Kidney (tissue), 13 donors: ENCODE measurements at regions not wholly inside any gene's neighbourhood (a gene's known extent, or its start where the extent isn't known, plus 50 kb on each side); places are given as distances from the start of the nearest gene placed in this dataset.

Experiments used
- DNase-seq, 5 donors: peaks; one replicate each; pipeline ENCODE4 v3.0.0-alpha.2; 2013 to 2020
- FAIRE-seq: peaks from 2 replicates; lab custom pipeline; 2012; peaks lifted over from hg19 to GRCh38; lab: Jason Lieb, UNC
- H3K27ac ChIP-seq, 2 donors: one replicate each; pipeline ENCODE4 v1.7.0; 2013; ENCODE audit warnings: low read depth in 2 of 2, low read length in 2 of 2, inconsistent platforms in 1 of 2
- H3K27me3 ChIP-seq: one replicate; pipeline ENCODE4 v1.7.1; 2013; ENCODE audit warnings: low read length, inconsistent platforms; ENCODE audit not compliant: control insufficient read depth, insufficient read depth
- H3K36me3 ChIP-seq, 3 donors: one replicate each; pipeline versions ENCODE4 v1.7.0 to v1.7.1; 2013; ENCODE audit warnings: low read length in 3 of 3, control low read depth in 1 of 3, inconsistent platforms in 1 of 3; ENCODE audit not compliant: insufficient read depth in 3 of 3, control insufficient read depth in 2 of 3
- H3K4me1 ChIP-seq, 3 donors: one replicate each; pipeline versions ENCODE4 v1.7.0 to v1.7.1; 2013; ENCODE audit warnings: low read length in 3 of 3, inconsistent platforms in 1 of 3, low read depth in 1 of 3; ENCODE audit not compliant: control insufficient read depth in 2 of 3, insufficient read depth in 2 of 3
- H3K4me3 ChIP-seq, 3 donors: one replicate each; pipeline versions ENCODE4 v1.7.0 to v1.8.1; 2013; ENCODE audit warnings: low read length in 3 of 3, control low read depth in 1 of 3, inconsistent platforms in 1 of 3
- H3K9ac ChIP-seq, 3 donors: one replicate each; pipeline versions ENCODE4 v1.7.0 to v1.7.1; 2013; ENCODE audit warnings: low read length in 3 of 3, control low read depth in 1 of 3, inconsistent platforms in 1 of 3
- H3K9me3 ChIP-seq, 3 donors: one replicate each; pipeline versions ENCODE4 v1.7.0 to v1.7.1; 2013; ENCODE audit warnings: low read length in 3 of 3, control low read depth in 1 of 3, inconsistent platforms in 1 of 3; ENCODE audit not compliant: control insufficient read depth in 2 of 3, insufficient read depth in 1 of 3
- CTCF ChIP-seq: IDR thresholded peaks from 3 replicates; pipeline ENCODE4 v1.5.1; 2012; ENCODE audit warnings: mild to moderate bottlenecking, moderate library complexity, borderline replicate concordance; ENCODE audit not compliant: insufficient read depth; ENCODE audit errors: extremely low read depth
- intact Hi-C: fragments of 100-400 bp; cut with DNase I; formaldehyde crosslinking; loops from one replicate; pipeline ENCODE4 v1.11.1; 2022
- donor health status: control.
- donor health status: control.
- donor health status: control.
- donor health status: control.
- donor health status: control.
- donor health status: DM: yes; HTN: yes; CAD: no.
- donor health status: Normal renal cell carcinoma (clear cell type).

DNA sequence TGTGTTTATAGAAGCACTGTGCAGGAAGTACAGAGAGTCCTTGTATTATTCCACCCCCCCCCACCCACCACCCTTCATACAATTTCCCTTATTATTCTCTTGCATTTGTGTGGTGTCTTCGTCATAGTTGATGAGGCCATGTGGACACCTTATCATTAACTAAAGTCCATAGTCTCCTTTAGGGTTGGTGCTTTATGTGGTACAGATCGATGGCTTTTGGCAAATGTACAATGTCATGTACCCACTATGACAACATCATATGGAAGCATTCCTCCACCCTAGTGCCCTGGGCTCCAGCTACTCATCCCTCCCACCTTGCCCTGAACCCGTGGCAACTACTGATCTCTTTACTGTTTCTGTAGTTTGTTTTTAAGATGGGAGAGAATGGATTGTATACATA, 93.8 kb upstream of the HDAC4 start:
- intact Hi-C loops = no loop called here
- Histone ChIP-seq H3K4me1 (peaks cover 0 to 6% (median 0%) of the 10 kb centered on the region in 3 donors), H3K36me3 (no peaks in the 10 kb centered on the region), H3K9me3 (no peaks in the 10 kb centered on the region), H3K27ac (no peak overlapping the region), H3K27me3 (no peaks in the 10 kb centered on the region), H3K9ac (no peak overlapping the region), H3K4me3 (no peak overlapping the region)
- TF ChIP-seq CTCF = no peak
- DNase-seq (peak in 1 of 5 donors; percentile 2), FAIRE-seq (no peak)

GRCh38 chr2:239489481-239489880, 88.7 kb upstream of the HDAC4 start:
- DNase-seq (peak in 1 of 5 donors; percentile 59), FAIRE-seq (no peak)
- Histone ChIP-seq H3K27ac (no peak overlapping the region), H3K4me1 (no peaks in the 10 kb centered on the region), H3K4me3 (no peak overlapping the region), H3K9ac (no peak overlapping the region), H3K9me3 (no peaks in the 10 kb centered on the region), H3K27me3 (no peaks in the 10 kb centered on the region), H3K36me3 (no peaks in the 10 kb centered on the region)
- intact Hi-C loops = no loop called here
- TF ChIP-seq CTCF = no peak

DNA sequence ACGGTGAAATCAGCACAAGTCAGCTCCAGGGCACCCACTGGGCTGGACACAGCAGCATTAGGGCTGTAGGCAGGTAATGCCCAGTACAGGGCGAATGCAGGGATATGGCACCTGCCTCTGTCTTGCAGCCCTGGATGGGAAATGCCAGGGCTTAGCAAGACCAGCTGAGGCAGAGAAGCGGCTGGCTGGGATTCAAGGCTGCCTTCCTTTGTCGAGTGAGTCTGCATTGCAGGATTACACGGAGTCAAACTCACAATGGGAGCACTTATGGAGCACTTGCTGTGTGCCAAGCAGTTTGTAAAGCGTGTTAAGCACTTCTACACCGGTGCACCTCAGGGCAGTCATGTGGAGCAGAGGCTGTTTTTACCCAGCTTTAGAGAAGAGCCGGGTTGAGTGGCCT, 87.3 kb upstream of the HDAC4 start:
- no peaks in the 10 kb centered on the region for H3K9me3 ChIP-seq
- H3K9ac ChIP-seq = no peak overlapping the region
- intact Hi-C loops = no loop called here
- no peaks in the 10 kb centered on the region for H3K4me1 ChIP-seq
- H3K36me3 ChIP-seq = no peaks in the 10 kb centered on the region
- H3K27me3 ChIP-seq = no peaks in the 10 kb centered on the region
- TF ChIP-seq CTCF = no peak
- H3K27ac ChIP-seq = no peak overlapping the region
- no peak overlapping the region for H3K4me3 ChIP-seq
- FAIRE-seq = no peak
- DNase-seq = peak in 1 of 5 donors; percentile 26

GRCh38 chr2:239487272-239487671, 86.5 kb upstream of the HDAC4 start:
- intact Hi-C loops = no loop called here
- Histone ChIP-seq H3K4me3 (no peak overlapping the region), H3K9me3 (no peaks in the 10 kb centered on the region), H3K4me1 (no peaks in the 10 kb centered on the region), H3K27ac (no peak overlapping the region), H3K27me3 (no peaks in the 10 kb centered on the region), H3K9ac (no peak overlapping the region), H3K36me3 (no peaks in the 10 kb centered on the region)
- DNase-seq (peak in 1 of 5 donors; percentile 54), FAIRE-seq (no peak)
- TF ChIP-seq CTCF = no peak
